NCI-H524 treated with DMSO at 0.1 percent for 48 hours (cell line): ENCODE measurements at regions not wholly inside any gene's neighbourhood (a gene's known extent, or its start where the extent isn't known, plus 50 kb on each side); places are given as distances from the start of the nearest gene placed in this dataset.
"Not testable (repeated sequence)": the region's sequence is repeated elsewhere in the genome, so short reads cannot be mapped to it uniquely, and the experiment has no call there.

Experiments used
- DNase-seq: peaks from one replicate; lab custom pipeline; 2025; lab: John Stamatoyannopoulos, UW

- peak; percentile 55 for DNase-seq
Observed at GRCh38 chrX:40245488-40246071, 147.8 kb upstream of the BCOR start.

GRCh38 chrX:40244980-40245379 is 147.2 kb upstream of the BCOR start:
- peak; percentile 40 for DNase-seq

- DNase-seq, result no peak
Observed at GRCh38 chrX:40243755-40244515, 146.2 kb upstream of the BCOR start.

- no peak for DNase-seq
Observed at GRCh38 chrX:40240844-40241243, 143.1 kb upstream of the BCOR start.

GRCh38 chrX:40237731-40238178 is 140.0 kb upstream of the BCOR start:
- DNase-seq, result no peak

- DNase-seq, result no peak
Observed at GRCh38 chrX:40230646-40231045, 132.9 kb upstream of the BCOR start.

- DNase-seq, result no peak
Observed at GRCh38 chrX:40227125-40227524, 129.4 kb upstream of the BCOR start.

- no peak for DNase-seq
Observed at GRCh38 chrX:40224658-40225057, 126.9 kb upstream of the BCOR start.

GRCh38 chrX:40222612-40223011 is 124.9 kb upstream of the BCOR start:
- DNase-seq, result not testable (repeated sequence)

GRCh38 chrX:40213092-40213491 is 115.3 kb upstream of the BCOR start:
- DNase-seq, result no peak

GRCh38 chrX:40209951-40210617 is 112.3 kb upstream of the BCOR start:
- DNase-seq, result no peak

- DNase-seq, result peak; percentile 58
Observed at GRCh38 chrX:40207626-40208025, 109.9 kb upstream of the BCOR start.

GRCh38 chrX:40205471-40205870 is 107.7 kb upstream of the BCOR start:
- no peak for DNase-seq

GRCh38 chrX:40202456-40202855 is 104.7 kb upstream of the BCOR start:
- DNase-seq, result no peak

GRCh38 chrX:40201329-40201885 is 103.6 kb upstream of the BCOR start:
- DNase-seq, result no peak

- DNase-seq, result no peak
Observed at GRCh38 chrX:40199704-40200103, 101.9 kb upstream of the BCOR start.

GRCh38 chrX:40197071-40197470 is 99.3 kb upstream of the BCOR start:
- no peak for DNase-seq

- DNase-seq, result no peak
Observed at GRCh38 chrX:40195368-40195767, 97.6 kb upstream of the BCOR start.

- no peak for DNase-seq
Observed at GRCh38 chrX:40192196-40192595, 94.4 kb upstream of the BCOR start.

- DNase-seq, result no peak
Observed at GRCh38 chrX:40189637-40190036, 91.9 kb upstream of the BCOR start.

GRCh38 chrX:40188573-40189417 is 91.0 kb upstream of the BCOR start:
- peak; percentile 71 for DNase-seq

GRCh38 chrX:40184968-40185367 is 87.2 kb upstream of the BCOR start:
- no peak for DNase-seq
